ENCODE measurements at regions not wholly inside any gene's neighbourhood (a gene's known extent, or its start where the extent isn't known, plus 50 kb on each side); places are given as distances from the start of the nearest gene placed in this dataset.
A peak's percentile ranks its signal among the peaks of the same experiment; 100 is the strongest.

DNA sequence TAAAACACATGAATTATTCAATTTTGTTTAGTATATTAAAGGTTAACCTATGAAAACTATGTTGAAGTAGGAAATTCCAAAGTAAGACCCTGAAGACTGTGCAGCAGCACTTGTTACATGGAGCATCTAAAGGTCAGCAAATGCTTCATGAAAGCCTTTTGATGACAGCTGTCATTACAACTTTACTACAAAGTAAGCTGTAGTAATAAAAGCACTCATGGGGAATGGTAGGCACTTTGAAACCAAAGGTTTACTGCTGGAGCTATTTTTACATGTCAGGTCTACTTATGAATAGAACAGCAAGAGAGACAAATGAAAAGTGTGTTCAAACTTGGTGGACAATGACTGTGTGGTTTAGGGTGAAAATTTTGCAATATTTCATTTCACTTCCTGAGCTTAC, 672.5 kb upstream of the PCDH20 start:
- DNase-seq = no peak
- in situ Hi-C loops (cut with MboI; ENCODE audit: low pct_unique_long_range_greater_than_20kb, low sequenced_read_pairs) = no loop called here

DNA sequence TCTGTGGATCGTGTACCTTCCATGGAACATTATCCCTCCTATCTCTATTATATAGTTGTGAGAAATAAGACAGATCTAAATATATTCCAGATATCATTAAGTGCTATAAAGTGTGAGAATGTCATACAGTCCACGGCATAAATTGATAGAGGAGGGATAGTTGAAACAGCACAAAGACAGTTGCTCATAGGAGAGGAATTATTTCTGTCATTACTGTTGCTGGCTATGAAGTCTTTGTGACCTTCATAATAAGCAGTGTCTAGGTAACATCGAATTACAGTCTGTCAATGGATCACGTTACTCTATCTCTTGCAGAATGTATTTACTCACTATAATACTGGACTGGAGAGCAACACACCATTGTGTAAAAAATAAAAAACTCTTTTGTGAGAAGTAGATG, 671.5 kb upstream of the PCDH20 start:
- in situ Hi-C loops (cut with MboI; ENCODE audit: low pct_unique_long_range_greater_than_20kb, low sequenced_read_pairs) = no loop called here
- DNase-seq = no peak

- DNase-seq = no peak
- in situ Hi-C loops (cut with MboI; ENCODE audit: low pct_unique_long_range_greater_than_20kb, low sequenced_read_pairs) = no loop called here
These were observed 669.9 kb upstream of the PCDH20 start for GRCh38 chr13:62085337-62086229.

- no peak for DNase-seq
- in situ Hi-C loops (cut with MboI; ENCODE audit: low pct_unique_long_range_greater_than_20kb, low sequenced_read_pairs) = no loop called here
These were observed 669.1 kb upstream of the PCDH20 start for GRCh38 chr13:62084728-62085127.

- DNase-seq = no peak
- in situ Hi-C loops (cut with MboI; ENCODE audit: low pct_unique_long_range_greater_than_20kb, low sequenced_read_pairs) = no loop called here
These were observed 652.2 kb upstream of the PCDH20 start for GRCh38 chr13:62067821-62068220.

- in situ Hi-C loops (cut with MboI; ENCODE audit: low pct_unique_long_range_greater_than_20kb, low sequenced_read_pairs) = no loop called here
- DNase-seq = no peak
These were observed 649.4 kb upstream of the PCDH20 start for GRCh38 chr13:62065016-62065415.

- in situ Hi-C loops (cut with MboI; ENCODE audit: low pct_unique_long_range_greater_than_20kb, low sequenced_read_pairs) = no loop called here
- DNase-seq = no peak
These were observed 646.1 kb upstream of the PCDH20 start for GRCh38 chr13:62061751-62062150.

GRCh38 chr13:62060570-62060969, 644.9 kb upstream of the PCDH20 start:
- peak; percentile 5 for DNase-seq
- in situ Hi-C loops (cut with MboI; ENCODE audit: low pct_unique_long_range_greater_than_20kb, low sequenced_read_pairs) = no loop called here

- in situ Hi-C loops (cut with MboI; ENCODE audit: low pct_unique_long_range_greater_than_20kb, low sequenced_read_pairs) = no loop called here
These were observed 641.6 kb upstream of the PCDH20 start for GRCh38 chr13:62057286-62057685.

DNA sequence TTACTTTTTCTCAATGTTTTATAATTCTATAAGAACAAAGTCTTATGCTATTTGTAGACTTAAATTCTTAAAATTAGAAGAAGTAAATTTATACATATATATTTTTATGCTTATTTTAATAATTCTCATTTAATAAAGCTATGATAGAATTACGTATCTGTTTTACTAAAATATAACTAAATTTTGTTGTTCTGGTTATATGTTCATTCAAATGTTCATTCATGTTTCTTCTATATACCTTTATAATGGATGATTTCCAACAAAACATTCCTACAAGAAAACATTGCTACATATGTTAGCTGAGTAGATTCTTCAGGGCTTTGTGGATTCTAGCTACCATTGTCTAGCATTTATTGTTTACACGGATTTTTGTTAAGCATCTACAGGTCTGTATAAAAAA, 634.3 kb upstream of the PCDH20 start:
- in situ Hi-C loops (cut with MboI; ENCODE audit: low pct_unique_long_range_greater_than_20kb, low sequenced_read_pairs) = no loop called here
- no peak for DNase-seq

More at GRCh38 chr13:62057286-62057685, 641.6 kb upstream of the PCDH20 start:
- no peak for DNase-seq

DNA sequence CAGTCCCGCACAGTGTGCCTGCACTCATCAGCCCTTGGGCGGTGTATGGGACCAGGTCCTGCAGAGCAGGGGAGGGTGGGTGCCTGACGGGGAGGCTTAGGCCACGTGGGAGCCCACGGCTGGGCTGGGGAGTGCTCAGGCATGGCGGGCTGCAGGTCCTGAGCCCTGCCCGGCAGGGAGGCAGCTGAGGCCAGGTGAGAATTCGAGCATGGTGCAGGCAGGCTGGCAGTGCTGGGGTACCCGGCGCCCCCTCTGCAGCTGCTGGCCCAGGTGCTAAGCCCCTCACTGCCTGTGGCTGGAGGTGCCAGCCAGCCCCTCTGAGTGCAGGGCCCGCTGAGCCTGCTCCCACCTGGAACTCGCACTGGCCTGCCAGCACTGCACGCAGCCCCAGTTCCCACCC, 630.9 kb upstream of the PCDH20 start:
- in situ Hi-C loops (cut with MboI; ENCODE audit: low pct_unique_long_range_greater_than_20kb, low sequenced_read_pairs) = no loop called here
- no peak for DNase-seq

GRCh38 chr13:62043600-62043999, 628.0 kb upstream of the PCDH20 start:
- DNase-seq = no peak
- in situ Hi-C loops (cut with MboI; ENCODE audit: low pct_unique_long_range_greater_than_20kb, low sequenced_read_pairs) = no loop called here

DNA sequence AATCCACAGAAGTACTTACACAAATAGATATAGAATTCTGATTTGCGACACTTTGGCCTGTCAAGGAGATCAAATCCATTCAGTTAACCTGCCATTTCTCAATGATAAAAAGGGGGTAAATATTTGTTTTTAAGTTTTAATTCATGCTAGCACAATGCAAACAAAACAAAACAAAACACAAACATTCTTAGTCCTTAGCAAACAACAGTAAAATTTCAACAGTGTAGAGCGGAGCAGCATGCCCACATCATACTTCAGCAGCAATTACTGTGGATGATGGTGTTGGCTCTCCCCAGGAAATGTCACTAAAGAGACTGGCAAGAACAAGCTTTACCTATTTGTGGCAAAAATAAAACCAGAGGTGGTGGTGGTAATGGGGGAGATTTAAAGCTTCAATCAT, 625.2 kb upstream of the PCDH20 start:
- in situ Hi-C loops (cut with MboI; ENCODE audit: low pct_unique_long_range_greater_than_20kb, low sequenced_read_pairs) = no loop called here
- no peak for DNase-seq

DNA sequence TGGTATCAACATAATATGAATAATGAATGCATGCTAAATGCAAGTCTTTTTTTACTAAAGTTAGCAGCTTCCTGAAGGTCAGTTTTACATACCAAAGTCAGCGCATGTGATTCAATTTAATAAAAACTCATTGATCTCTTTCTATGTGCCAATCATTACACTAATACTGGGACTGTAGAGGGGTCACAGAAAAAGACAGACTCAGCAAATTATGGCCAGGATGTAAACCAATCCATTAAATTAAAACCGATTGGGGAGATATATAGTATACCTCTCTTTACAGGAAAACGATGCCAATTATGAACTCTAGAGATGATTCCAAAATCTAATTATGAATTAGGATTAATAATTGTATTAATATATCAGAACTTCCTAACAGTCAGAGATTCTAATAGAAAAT, 624.4 kb upstream of the PCDH20 start:
- in situ Hi-C loops (cut with MboI; ENCODE audit: low pct_unique_long_range_greater_than_20kb, low sequenced_read_pairs) = no loop called here
- DNase-seq = no peak

GRCh38 chr13:62038214-62038613, 622.6 kb upstream of the PCDH20 start:
- no peak for DNase-seq
- in situ Hi-C loops (cut with MboI; ENCODE audit: low pct_unique_long_range_greater_than_20kb, low sequenced_read_pairs) = no loop called here

GRCh38 chr13:62035981-62036380, 620.3 kb upstream of the PCDH20 start:
- in situ Hi-C loops (cut with MboI; ENCODE audit: low pct_unique_long_range_greater_than_20kb, low sequenced_read_pairs) = no loop called here
- DNase-seq = no peak

GRCh38 chr13:62033934-62034333, 618.3 kb upstream of the PCDH20 start:
- in situ Hi-C loops (cut with MboI; ENCODE audit: low pct_unique_long_range_greater_than_20kb, low sequenced_read_pairs) = no loop called here
- DNase-seq = no peak

- in situ Hi-C loops (cut with MboI; ENCODE audit: low pct_unique_long_range_greater_than_20kb, low sequenced_read_pairs) = no loop called here
- DNase-seq = no peak
These were observed 606.7 kb upstream of the PCDH20 start for GRCh38 chr13:62022369-62022768.

GRCh38 chr13:62019858-62020257, 604.2 kb upstream of the PCDH20 start:
- DNase-seq = peak; percentile 11
- in situ Hi-C loops (cut with MboI; ENCODE audit: low pct_unique_long_range_greater_than_20kb, low sequenced_read_pairs) = no loop called here

DNA sequence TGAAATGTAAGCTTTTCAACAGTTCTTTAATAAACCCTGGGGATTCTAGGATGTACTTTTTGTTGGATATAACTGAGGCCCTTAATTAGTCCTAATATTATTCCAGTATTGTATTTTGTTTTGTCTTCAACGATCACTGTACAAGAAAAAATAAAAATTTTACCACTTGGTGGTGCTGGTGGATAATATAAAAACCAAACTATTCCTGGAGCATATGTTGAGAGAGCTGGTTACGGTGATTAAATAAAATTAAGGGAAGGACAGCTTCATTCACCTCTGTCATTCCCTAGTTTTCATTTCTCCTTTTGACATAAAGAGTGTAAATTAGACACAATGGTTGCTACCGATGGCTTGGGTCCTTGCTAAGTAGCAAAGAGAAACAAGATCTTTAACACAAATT, 598.6 kb upstream of the PCDH20 start:
- peak; percentile 46 for DNase-seq

GRCh38 chr13:62003452-62003851, 587.8 kb upstream of the PCDH20 start:
- no peak for DNase-seq
- in situ Hi-C loops (cut with MboI; ENCODE audit: low pct_unique_long_range_greater_than_20kb, low sequenced_read_pairs) = no loop called here

More for the DNA sequence above, 598.6 kb upstream of the PCDH20 start:
- in situ Hi-C loops (cut with MboI; ENCODE audit: low pct_unique_long_range_greater_than_20kb, low sequenced_read_pairs) = no loop called here

Data from KBM-7 (cell line).